HG02884 (cell line): ENCODE measurements at regions not wholly inside any gene's neighbourhood (a gene's known extent, or its start where the extent isn't known, plus 50 kb on each side); places are given as distances from the start of the nearest gene placed in this dataset.
A peak's percentile ranks its signal among the peaks of the same experiment; 100 is the strongest.
"Not testable (repeated sequence)": the region's sequence is repeated elsewhere in the genome, so short reads cannot be mapped to it uniquely, and the experiment has no call there.

Source experiments
- ATAC-seq: cut with Tn5 transposase; IDR thresholded peaks from one replicate; pipeline ENCODE4 v1.9.1; 2021; ENCODE audit warnings: mild to moderate bottlenecking, moderate library complexity; ENCODE audit not compliant: unreplicated experiment

GRCh38 chr2:183455056-183455455 lies 330.8 kb downstream of the NUP35 start:
- ATAC-seq, result no peak

GRCh38 chr2:183456177-183456576 lies 331.9 kb downstream of the NUP35 start:
- no peak for ATAC-seq

- no peak for ATAC-seq
Observed at GRCh38 chr2:183458460-183458859, 334.2 kb downstream of the NUP35 start.

GRCh38 chr2:183459466-183459865 lies 335.2 kb downstream of the NUP35 start:
- ATAC-seq, result no peak

- ATAC-seq, result no peak
Observed at GRCh38 chr2:183463821-183464220, 339.6 kb downstream of the NUP35 start.

- ATAC-seq, result no peak
Observed at GRCh38 chr2:183465048-183465447, 340.8 kb downstream of the NUP35 start.

GRCh38 chr2:183474912-183475695 lies 350.9 kb downstream of the NUP35 start:
- ATAC-seq, result no peak

- ATAC-seq, result no peak
Observed at GRCh38 chr2:183476490-183476889, 352.2 kb downstream of the NUP35 start.

GRCh38 chr2:183477296-183477695 lies 353.1 kb downstream of the NUP35 start:
- ATAC-seq, result no peak

GRCh38 chr2:183478941-183479595 lies 354.8 kb downstream of the NUP35 start:
- not testable (repeated sequence) for ATAC-seq

- ATAC-seq, result no peak
Observed at GRCh38 chr2:183487326-183487725, 363.1 kb downstream of the NUP35 start.

GRCh38 chr2:183488421-183488820 lies 364.2 kb downstream of the NUP35 start:
- no peak for ATAC-seq

GRCh38 chr2:183490489-183490888 lies 366.2 kb downstream of the NUP35 start:
- ATAC-seq, result no peak

GRCh38 chr2:183490914-183491313 lies 366.7 kb downstream of the NUP35 start:
- ATAC-seq, result no peak

- no peak for ATAC-seq
Observed at GRCh38 chr2:183493040-183493439, 368.8 kb downstream of the NUP35 start.

GRCh38 chr2:183495079-183495478 lies 370.8 kb downstream of the NUP35 start:
- no peak for ATAC-seq

- ATAC-seq, result peak; percentile 99
Observed at GRCh38 chr2:183495589-183496267, 371.5 kb downstream of the NUP35 start.

- ATAC-seq, result no peak
Observed at GRCh38 chr2:183497861-183498260, 373.6 kb downstream of the NUP35 start.

- ATAC-seq, result peak; percentile 98
Observed at GRCh38 chr2:183505911-183506310, 381.7 kb downstream of the NUP35 start.

GRCh38 chr2:183511154-183511553 lies 386.9 kb downstream of the NUP35 start:
- no peak for ATAC-seq

- ATAC-seq, result no peak
Observed at GRCh38 chr2:183519371-183520056, 395.3 kb downstream of the NUP35 start.
